T-cell (primary cell): ENCODE measurements at regions not wholly inside any gene's neighbourhood (a gene's known extent, or its start where the extent isn't known, plus 50 kb on each side); places are given as distances from the start of the nearest gene placed in this dataset.

Experiments used
- ATAC-seq, 4 experiments: fragments of 200-7000 bp in 3 of 4; fragments of 150-1000 bp in 1 of 4; cut with Tn5 transposase; replicated peaks in 1 of 4; 1 replicate in 3 of 4; 2 replicates in 1 of 4; pipeline ENCODE4 v1.10.0; 2021; ENCODE audit warnings: moderate library complexity in 3 of 4, mild to moderate bottlenecking in 2 of 4, moderate number of reproducible peaks in 1 of 4
- CTCF ChIA-PET, 2 donors: fragments of 300-600 bp; sonication (Branson Sonifier 250); formaldehyde crosslinking; loops; one replicate each; lab custom pipeline; 2022; ENCODE audit warnings: antibody characterized with exemption in 2 of 2; lab: Charles Lee
- POLR2A ChIA-PET, 2 donors: fragments of 300-600 bp; sonication (Branson Sonifier 250); formaldehyde crosslinking; loops; one replicate each; lab custom pipeline; 2022; ENCODE audit warnings: antibody characterized with exemption in 2 of 2; lab: Charles Lee
- DNase-seq, 35 experiments: peaks; one replicate each; pipeline versions ENCODE4 v3.0.0 to v3.0.0-alpha.2; 2013 to 2023
- H3K27ac ChIP-seq: one replicate; pipeline ENCODE4 v1.5.1; 2013; ENCODE audit warnings: low read length
- H3K27me3 ChIP-seq, 2 experiments: replicated peaks in 1 of 2; 1 replicate in 1 of 2; 2 replicates in 1 of 2; pipeline versions ENCODE4 v1.6.1 to v1.7.0; 2013; ENCODE audit warnings: low read length in 1 of 2, mixed read lengths in 1 of 2; ENCODE audit not compliant: control insufficient read depth in 2 of 2, insufficient read depth in 2 of 2; ENCODE audit errors: extremely low read depth in 1 of 2
- H3K36me3 ChIP-seq, 2 donors: 1 replicate in 1 of 2; 2 replicates in 1 of 2; pipeline versions ENCODE4 v1.6.1 to v1.7.0; 2013; ENCODE audit warnings: low read length in 1 of 2; ENCODE audit not compliant: control insufficient read depth in 2 of 2, insufficient read depth in 1 of 2; ENCODE audit errors: extremely low read depth in 1 of 2
- H3K4me1 ChIP-seq, 2 experiments: 1 replicate in 1 of 2; 2 replicates in 1 of 2; pipeline versions ENCODE4 v1.6.1 to v1.7.0; 2013; ENCODE audit warnings: low read length in 2 of 2, mixed read lengths in 1 of 2; ENCODE audit not compliant: insufficient read depth in 2 of 2, control insufficient read depth in 1 of 2; ENCODE audit errors: extremely low read depth in 1 of 2
- H3K4me3 ChIP-seq, 2 donors: 1 replicate in 1 of 2; 2 replicates in 1 of 2; pipeline versions ENCODE4 v1.5.1 to v1.7.0; 2013; ENCODE audit warnings: mild to moderate bottlenecking in 2 of 2, low read length in 1 of 2, moderate library complexity in 1 of 2; ENCODE audit not compliant: control insufficient read depth in 1 of 2; ENCODE audit errors: extremely low read depth in 1 of 2
- H3K9me3 ChIP-seq: 2 replicates; pipeline ENCODE4 v1.7.0; 2013
- H3K27ac Mint-ChIP-seq, 2 donors: one replicate each; pipeline ENCODE4 v1.8.0; 2020 to 2021; ENCODE audit warnings: mild to moderate bottlenecking in 2 of 2, mixed read lengths in 2 of 2
- H3K27me3 Mint-ChIP-seq, 2 donors: one replicate each; pipeline ENCODE4 v1.8.0; 2021 to 2022; ENCODE audit warnings: mixed read lengths in 2 of 2
- H3K36me3 Mint-ChIP-seq: one replicate; pipeline ENCODE4 v1.8.0; 2021; ENCODE audit warnings: mixed read lengths
- H3K4me1 Mint-ChIP-seq, 3 donors: one replicate each; pipeline ENCODE4 v1.8.0; 2020 to 2022; ENCODE audit warnings: mixed read lengths in 3 of 3, mild to moderate bottlenecking in 1 of 3
- H3K4me3 Mint-ChIP-seq, 3 donors: one replicate each; pipeline ENCODE4 v1.8.0; 2020 to 2022; ENCODE audit warnings: mild to moderate bottlenecking in 3 of 3, mixed read lengths in 3 of 3, moderate library complexity in 3 of 3
- H3K9me3 Mint-ChIP-seq, 3 donors: one replicate each; pipeline ENCODE4 v1.8.0; 2020 to 2022; ENCODE audit warnings: mixed read lengths in 3 of 3
- WGBS: methylation state at CpG from one replicate; pipeline ENCODE4 v1.1.5; 2013; ENCODE audit warnings: missing lambda C conversion rate; ENCODE audit not compliant: insufficient coverage; 5-methylcytosine and 5-hydroxymethylcytosine counted together

DNA sequence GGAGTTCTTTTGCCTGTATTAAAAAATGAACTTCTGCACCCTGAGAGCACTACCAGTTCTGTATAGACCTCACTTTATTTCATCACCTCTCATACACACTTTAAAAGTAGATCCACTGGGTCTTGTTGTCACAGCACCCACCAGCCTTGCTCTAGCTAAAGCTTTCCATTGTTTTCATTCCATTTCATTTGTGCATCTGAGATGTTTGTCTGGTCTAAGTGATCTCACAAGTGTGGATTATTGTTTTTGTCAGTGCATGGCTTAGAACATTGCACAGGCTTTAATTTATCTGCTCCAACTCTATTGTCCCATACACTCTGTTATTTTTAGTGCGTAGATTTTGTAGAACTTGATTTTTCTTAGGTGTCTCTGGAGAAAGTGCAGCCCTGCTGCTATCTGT, 1157.5 kb upstream of the PABPC4L start:
- H3K4me1 Mint-ChIP-seq = no peaks in the 10 kb centered on the region
- no peaks in the 10 kb centered on the region for H3K4me1 ChIP-seq
- no peak overlapping the region for H3K27ac ChIP-seq
- H3K4me3 ChIP-seq = no peak overlapping the region
- ChIA-PET POLR2A (no interaction called here), CTCF (no interaction called here)
- ATAC-seq = no peak
- H3K9me3 Mint-ChIP-seq = peaks cover 2 to 12% (median 8%) of the 10 kb centered on the region in 3 donors
- H3K9me3 ChIP-seq = no peaks in the 10 kb centered on the region
- no peak overlapping the region for H3K4me3 Mint-ChIP-seq
- H3K36me3 Mint-ChIP-seq = no peaks in the 10 kb centered on the region
- no peaks in the 10 kb centered on the region for H3K27me3 ChIP-seq
- no CpG with 5 or more reads among the region's 1 CpG for WGBS
- no peak overlapping the region for H3K27ac Mint-ChIP-seq
- H3K36me3 ChIP-seq = no peaks in the 10 kb centered on the region
- H3K27me3 Mint-ChIP-seq = no peaks in the 10 kb centered on the region
- DNase-seq = no peak

DNA sequence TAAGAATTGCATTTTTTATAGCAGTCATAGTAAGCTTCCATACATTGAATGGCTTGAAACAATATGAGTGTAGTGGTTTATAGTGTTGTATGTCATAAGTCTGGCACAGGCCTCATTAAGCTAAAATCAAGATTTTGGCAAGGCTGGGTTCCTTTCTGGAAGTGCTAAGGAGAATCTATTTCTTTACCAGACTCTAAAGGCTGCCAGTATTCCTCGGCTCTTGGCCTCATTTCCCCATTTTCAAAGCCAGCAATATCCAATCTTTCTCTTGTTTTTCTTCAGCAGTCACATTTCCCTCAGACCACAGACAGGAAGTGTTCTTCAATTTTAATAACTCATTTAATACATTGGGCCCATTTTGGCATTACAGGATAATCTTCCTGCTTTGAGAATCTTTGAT, 1155.5 kb upstream of the PABPC4L start:
- Histone ChIP-seq H3K27me3 (no peaks in the 10 kb centered on the region), H3K4me1 (no peaks in the 10 kb centered on the region), H3K36me3 (no peaks in the 10 kb centered on the region), H3K4me3 (no peak overlapping the region), H3K27ac (no peak overlapping the region), H3K9me3 (no peaks in the 10 kb centered on the region)
- DNase-seq (no peak), ATAC-seq (no peak)
- H3K27ac Mint-ChIP-seq = no peak overlapping the region
- ChIA-PET CTCF (no interaction called here), POLR2A (no interaction called here)
- no peaks in the 10 kb centered on the region for H3K4me1 Mint-ChIP-seq
- WGBS = 67% methylated on average over 1 of the region's 1 CpG
- H3K36me3 Mint-ChIP-seq = no peaks in the 10 kb centered on the region
- H3K9me3 Mint-ChIP-seq = peaks cover 2 to 12% (median 8%) of the 10 kb centered on the region in 3 donors
- H3K27me3 Mint-ChIP-seq = no peaks in the 10 kb centered on the region
- no peak overlapping the region for H3K4me3 Mint-ChIP-seq

DNA sequence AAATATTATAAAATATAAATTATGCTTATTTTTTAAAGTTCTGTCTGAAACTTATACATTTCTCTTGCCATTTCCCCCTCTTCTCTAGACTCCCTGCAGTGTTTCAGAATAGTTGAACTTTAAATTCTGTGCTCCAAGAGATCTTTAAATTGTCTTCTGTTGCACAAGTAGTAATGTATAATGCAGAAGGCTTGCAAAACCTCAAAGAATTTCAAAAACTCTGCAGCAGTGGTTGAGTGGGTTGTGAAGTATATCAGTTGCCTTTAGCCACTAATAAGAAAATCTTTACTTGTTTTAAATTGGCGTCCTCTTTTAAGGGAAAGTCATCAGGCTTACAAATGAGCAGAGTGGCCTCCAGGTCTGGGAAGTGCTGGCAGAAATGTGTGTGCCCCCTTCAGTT, 1153.3 kb upstream of the PABPC4L start:
- peaks cover 2 to 12% (median 12%) of the 10 kb centered on the region in 3 donors for H3K9me3 Mint-ChIP-seq
- no peaks in the 10 kb centered on the region for H3K9me3 ChIP-seq
- H3K36me3 ChIP-seq = no peaks in the 10 kb centered on the region
- no peak overlapping the region for H3K27ac ChIP-seq
- no peaks in the 10 kb centered on the region for H3K4me1 ChIP-seq
- ChIA-PET CTCF (no interaction called here), POLR2A (no interaction called here)
- no CpG with 5 or more reads among the region's 1 CpG for WGBS
- no peaks in the 10 kb centered on the region for H3K4me1 Mint-ChIP-seq
- DNase-seq (no peak), ATAC-seq (no peak)
- H3K4me3 Mint-ChIP-seq = no peak overlapping the region
- no peak overlapping the region for H3K4me3 ChIP-seq
- H3K27me3 ChIP-seq = no peaks in the 10 kb centered on the region
- no peaks in the 10 kb centered on the region for H3K27me3 Mint-ChIP-seq
- H3K36me3 Mint-ChIP-seq = no peaks in the 10 kb centered on the region
- no peak overlapping the region for H3K27ac Mint-ChIP-seq

DNA sequence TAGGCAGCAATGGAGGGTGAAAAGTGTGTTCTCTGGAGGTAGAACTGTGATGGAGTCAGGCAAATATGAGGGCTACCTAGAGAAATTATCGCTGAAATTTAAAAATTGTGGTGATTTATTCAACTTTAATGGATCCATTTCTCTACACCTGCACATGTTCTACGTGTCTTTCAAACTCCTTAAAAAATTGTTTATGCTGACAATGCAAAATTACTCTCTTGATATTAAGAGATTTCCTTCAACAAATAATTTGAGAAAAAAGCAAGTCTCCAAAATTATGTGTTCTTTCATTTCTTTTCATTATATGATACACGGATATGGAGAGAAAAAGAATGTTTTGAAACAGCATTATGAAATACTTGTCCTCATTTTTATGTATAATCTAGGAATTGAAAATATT, 1151.4 kb upstream of the PABPC4L start:
- H3K4me1 ChIP-seq = no peaks in the 10 kb centered on the region
- no peaks in the 10 kb centered on the region for H3K27me3 ChIP-seq
- no peak overlapping the region for H3K4me3 ChIP-seq
- ATAC-seq (no peak), DNase-seq (no peak)
- H3K4me1 Mint-ChIP-seq = no peaks in the 10 kb centered on the region
- CTCF ChIA-PET = no interaction called here
- no peak overlapping the region for H3K4me3 Mint-ChIP-seq
- POLR2A ChIA-PET = no interaction called here
- H3K36me3 Mint-ChIP-seq = no peaks in the 10 kb centered on the region
- H3K36me3 ChIP-seq = no peaks in the 10 kb centered on the region
- no CpG with 5 or more reads among the region's 3 CpGs for WGBS
- H3K9me3 ChIP-seq = no peaks in the 10 kb centered on the region
- no peak overlapping the region for H3K27ac ChIP-seq
- H3K27me3 Mint-ChIP-seq = no peaks in the 10 kb centered on the region
- no peak overlapping the region for H3K27ac Mint-ChIP-seq
- peaks cover 4 to 7% (median 6%) of the 10 kb centered on the region in 3 donors for H3K9me3 Mint-ChIP-seq

DNA sequence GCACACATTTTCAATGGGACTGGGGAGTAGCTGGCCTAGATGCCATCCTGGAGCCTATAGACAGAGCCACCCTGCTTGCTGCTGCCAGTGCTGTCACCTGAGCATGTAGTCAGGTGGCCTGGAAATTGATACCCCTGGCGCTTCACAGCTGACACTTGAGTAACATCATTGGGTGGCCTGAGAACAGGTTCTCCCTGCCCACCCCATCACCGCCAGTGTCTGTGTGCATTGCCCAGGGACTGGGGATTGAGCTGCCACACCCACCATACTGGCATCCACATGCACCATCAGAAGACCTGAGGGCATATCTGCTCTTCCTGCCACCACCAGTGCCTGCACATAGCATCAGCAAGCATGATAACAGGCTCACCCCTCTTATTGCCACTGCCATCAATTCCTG, 1142.9 kb upstream of the PABPC4L start:
- Histone ChIP-seq H3K27me3 (no peaks in the 10 kb centered on the region), H3K36me3 (no peaks in the 10 kb centered on the region), H3K4me3 (no peak overlapping the region), H3K9me3 (no peaks in the 10 kb centered on the region), H3K4me1 (no peaks in the 10 kb centered on the region), H3K27ac (no peak overlapping the region)
- Mint-ChIP-seq H3K27me3 (no peaks in the 10 kb centered on the region), H3K4me1 (no peaks in the 10 kb centered on the region), H3K9me3 (peaks cover 0 to 13% (median 8%) of the 10 kb centered on the region in 3 donors), H3K4me3 (no peak overlapping the region), H3K36me3 (no peaks in the 10 kb centered on the region), H3K27ac (no peak overlapping the region)
- no peak for ATAC-seq
- DNase-seq = no peak
- CTCF ChIA-PET = no interaction called here
- POLR2A ChIA-PET = no interaction called here
- 66% methylated on average over 2 of the region's 2 CpGs for WGBS

DNA sequence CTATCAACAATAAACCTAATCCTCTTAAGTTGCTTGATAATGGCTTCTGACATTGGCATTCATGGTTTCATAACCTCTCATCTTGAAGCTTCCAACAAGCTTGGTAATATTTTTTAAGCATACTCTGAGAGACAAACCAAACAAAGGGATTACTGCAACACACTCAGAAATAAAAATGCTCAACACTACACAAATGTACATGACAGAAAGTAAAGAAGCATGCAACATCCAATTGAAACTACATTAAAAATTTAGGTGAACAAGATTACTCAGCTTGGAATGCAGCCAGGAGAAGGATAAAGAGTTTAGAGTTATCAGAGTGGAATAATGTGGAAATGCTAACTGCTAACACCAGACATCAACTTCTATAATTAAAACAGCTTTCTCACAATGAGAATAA, 1136.6 kb upstream of the PABPC4L start:
- no peaks in the 10 kb centered on the region for H3K27me3 ChIP-seq
- ATAC-seq (no peak), DNase-seq (no peak)
- Mint-ChIP-seq H3K27me3 (no peaks in the 10 kb centered on the region), H3K27ac (no peak overlapping the region), H3K36me3 (no peaks in the 10 kb centered on the region), H3K9me3 (peaks cover 0 to 6% (median 4%) of the 10 kb centered on the region in 3 donors), H3K4me3 (no peak overlapping the region), H3K4me1 (no peaks in the 10 kb centered on the region)
- ChIA-PET POLR2A (no interaction called here), CTCF (no interaction called here)
- no peak overlapping the region for H3K4me3 ChIP-seq
- no peaks in the 10 kb centered on the region for H3K9me3 ChIP-seq
- no peaks in the 10 kb centered on the region for H3K36me3 ChIP-seq
- no peak overlapping the region for H3K27ac ChIP-seq
- no peaks in the 10 kb centered on the region for H3K4me1 ChIP-seq

DNA sequence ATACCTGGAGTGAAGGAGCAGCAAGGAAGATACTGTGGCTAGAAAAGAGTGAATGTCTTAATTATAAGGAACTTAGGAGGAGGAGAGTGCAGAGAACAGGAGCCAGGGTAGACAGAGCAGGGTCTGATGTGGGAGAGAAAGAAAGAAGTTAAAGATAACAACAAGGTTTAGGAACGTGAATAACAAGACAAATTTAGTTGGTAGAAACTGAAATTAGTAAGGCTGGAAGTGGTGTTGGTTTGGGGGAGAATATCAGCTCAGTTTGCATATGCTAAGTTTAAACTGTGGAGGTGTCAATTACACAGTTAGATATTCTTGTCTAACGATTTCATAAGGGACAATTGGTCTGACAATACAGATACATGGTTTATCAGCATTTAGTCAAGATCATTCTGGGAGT, 1123.7 kb upstream of the PABPC4L start:
- Mint-ChIP-seq H3K27ac (no peak overlapping the region), H3K36me3 (no peaks in the 10 kb centered on the region), H3K4me3 (no peak overlapping the region), H3K27me3 (no peaks in the 10 kb centered on the region), H3K9me3 (peaks cover 4 to 17% (median 14%) of the 10 kb centered on the region in 3 donors), H3K4me1 (no peaks in the 10 kb centered on the region)
- ChIA-PET POLR2A (no interaction called here), CTCF (interaction anchor here in 1 of 2 donors (0.6 kb wide), 1 partner anchor 50 kb away, joined by 3 read pairs; no protein-coding TSS in a partner anchor)
- Histone ChIP-seq H3K4me1 (no peaks in the 10 kb centered on the region), H3K9me3 (no peaks in the 10 kb centered on the region), H3K4me3 (no peak overlapping the region), H3K36me3 (no peaks in the 10 kb centered on the region), H3K27me3 (no peaks in the 10 kb centered on the region), H3K27ac (no peak overlapping the region)
- WGBS = no CpG with 5 or more reads among the region's 2 CpGs
- DNase-seq (no peak), ATAC-seq (no peak)
